GM11168 (cell line): ENCODE measurements at regions not wholly inside any gene's neighbourhood (a gene's known extent, or its start where the extent isn't known, plus 50 kb on each side); places are given as distances from the start of the nearest gene placed in this dataset.
"Not testable (repeated sequence)": the region's sequence is repeated elsewhere in the genome, so short reads cannot be mapped to it uniquely, and the experiment has no call there.

Experiments used
- in situ Hi-C: fragments of 300-500 bp; cut with MboI; formaldehyde crosslinking; loops from one replicate; pipeline ENCODE4 v1.12.0; 2022; ENCODE audit warnings: low sequenced_read_pairs; ENCODE audit not compliant: unreplicated experiment

DNA sequence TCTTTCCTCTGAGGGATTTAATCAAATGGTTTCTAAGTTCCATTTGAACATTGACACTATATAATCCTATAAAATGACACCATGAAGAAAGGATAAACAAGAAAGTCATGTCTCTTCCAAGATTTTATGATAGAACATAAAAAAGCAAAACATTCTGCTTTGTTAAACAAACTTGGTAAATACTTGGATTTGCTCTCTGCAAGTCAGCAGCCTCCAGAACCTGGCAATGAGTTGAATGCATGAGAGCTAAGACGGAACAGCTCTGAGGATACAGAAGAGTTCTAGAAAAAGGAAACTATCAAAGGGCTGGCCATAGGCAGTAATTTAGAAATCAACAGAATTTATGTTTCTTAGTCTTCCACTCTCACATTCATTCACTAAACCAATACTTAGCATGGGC is 656.0 kb upstream of the ID4 start:
- in situ Hi-C loops = no loop called here

DNA sequence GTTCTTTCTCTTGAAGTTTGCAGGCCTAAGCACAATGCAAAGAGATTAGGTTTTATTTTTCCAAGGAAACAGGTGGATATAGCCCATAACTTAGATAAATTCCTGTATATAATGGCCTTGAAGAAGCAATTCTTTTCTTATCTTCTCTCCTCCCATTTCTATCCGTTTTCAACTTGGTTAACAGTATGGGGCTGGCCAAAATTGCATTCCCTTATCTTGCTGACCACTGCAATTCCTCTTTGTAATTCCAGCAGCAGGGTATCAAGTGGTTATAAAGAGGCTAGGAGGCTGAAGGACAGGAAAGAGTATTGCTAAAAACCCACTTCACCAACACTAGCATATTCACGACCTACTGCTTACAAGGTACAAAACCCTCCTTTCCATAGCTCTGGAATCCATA is 643.5 kb upstream of the ID4 start:
- in situ Hi-C loops = no loop called here

DNA sequence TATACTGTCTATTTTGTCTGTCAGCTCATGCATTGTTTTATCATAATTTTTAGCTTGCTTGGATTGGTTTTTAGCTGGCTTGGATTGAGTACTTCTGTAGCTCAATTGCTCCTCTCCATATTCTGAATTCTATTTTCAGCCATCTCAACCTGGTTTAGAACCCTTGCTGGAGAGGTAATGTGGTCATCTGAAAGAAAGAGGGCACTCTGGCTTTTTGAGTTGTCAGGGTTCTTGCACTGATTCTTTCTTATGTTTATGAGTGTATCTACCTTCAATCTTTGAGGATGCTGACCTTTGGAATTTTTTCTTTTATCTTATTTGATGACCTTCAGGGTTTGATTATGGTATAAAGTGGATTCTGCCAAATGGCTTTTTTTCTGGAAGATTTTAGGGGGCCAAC is 632.7 kb upstream of the ID4 start:
- in situ Hi-C loops = no loop called here

DNA sequence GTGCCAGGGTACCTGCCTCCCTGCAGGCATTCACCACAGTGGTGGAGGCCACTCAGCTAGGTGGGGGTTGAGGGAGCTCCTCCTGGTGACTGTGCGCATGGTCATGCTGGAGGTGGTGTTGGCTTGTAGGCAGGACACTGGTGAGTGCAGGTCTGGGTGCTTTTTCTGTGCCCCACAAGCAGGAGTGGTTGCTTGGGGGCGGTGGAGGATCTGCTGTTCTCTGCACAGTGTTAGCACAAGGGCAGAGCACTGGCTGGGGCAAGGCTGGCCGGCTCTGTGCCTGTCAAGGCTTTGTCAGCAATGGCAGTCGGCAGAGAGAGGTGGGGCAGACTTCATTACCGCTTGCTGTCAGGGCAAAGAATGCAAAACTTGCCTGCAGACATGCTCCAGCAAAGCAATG is 632.1 kb upstream of the ID4 start:
- in situ Hi-C loops = no loop called here

DNA sequence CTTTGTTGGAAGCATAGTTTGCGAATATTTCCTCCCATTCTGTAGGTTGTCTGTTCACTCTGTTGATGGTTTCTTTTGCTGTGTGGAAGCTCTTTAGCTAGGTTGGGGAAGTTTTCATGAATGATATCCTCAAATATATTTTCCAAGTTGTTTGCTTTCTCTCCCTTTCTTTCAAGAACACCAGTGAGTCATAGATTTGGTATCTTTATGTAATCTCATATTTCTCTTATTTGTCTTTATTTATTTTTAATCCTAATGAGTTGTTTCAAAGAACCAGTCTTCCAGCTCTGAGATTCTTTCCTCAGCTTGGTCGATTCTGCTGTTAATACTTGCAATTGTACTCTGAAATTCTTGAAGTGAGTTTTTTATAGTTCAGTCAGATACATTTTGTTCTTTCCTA is 628.0 kb upstream of the ID4 start:
- in situ Hi-C loops = no loop called here

DNA sequence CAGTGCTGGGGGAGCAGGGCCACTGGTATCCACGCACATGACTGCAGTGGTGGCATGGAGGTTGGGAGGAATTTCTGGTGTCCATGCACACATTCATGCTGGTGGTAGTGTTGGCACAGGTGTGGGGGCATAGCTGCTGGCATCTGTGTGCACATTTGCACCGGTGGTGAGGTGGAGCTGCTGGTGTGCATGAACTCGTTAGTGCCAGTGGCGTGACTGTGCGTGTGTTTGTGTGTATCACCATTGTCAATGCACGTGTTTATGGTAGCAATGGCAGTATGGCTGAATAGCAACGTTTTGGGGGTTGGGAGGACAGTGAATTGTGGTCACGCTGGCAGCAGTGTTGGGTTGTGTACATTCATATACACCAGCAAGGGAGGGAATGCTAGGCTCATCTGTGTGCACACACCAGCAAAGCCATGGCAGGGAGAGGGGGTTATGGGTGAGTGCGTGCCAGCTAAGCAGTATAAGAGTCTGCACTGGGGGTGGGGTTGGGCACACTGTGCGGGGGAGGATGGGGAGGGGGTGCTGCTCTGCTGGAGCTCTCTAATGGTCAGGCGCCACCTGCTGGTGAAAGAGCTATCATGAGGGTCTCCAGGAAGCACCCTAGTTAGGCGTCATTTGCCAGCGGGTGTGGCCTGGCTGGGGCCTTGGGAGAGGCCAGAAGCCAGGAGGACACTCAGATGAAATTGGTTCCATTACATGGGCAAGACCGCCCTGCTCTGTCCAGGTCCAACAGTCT is 626.1 kb upstream of the ID4 start:
- in situ Hi-C loops = no loop called here

DNA sequence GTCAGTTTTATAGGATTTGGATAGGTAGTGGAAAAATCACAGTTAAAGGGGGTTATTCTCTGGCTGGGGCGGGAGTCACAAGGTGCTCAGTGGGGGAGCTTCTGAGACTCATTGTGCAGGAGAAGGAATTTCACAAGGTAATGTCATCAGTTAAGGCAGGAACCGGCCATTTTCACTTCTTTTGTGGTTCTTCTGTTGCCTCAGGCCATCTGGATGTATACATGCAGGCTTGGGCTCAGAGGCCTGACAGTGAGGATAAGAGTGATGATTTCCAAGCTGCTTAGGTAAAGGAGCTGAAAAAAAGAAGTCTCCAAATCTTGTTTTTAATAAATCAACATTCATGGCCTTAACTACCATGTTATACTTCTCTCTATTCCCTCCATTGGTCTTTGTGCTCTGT is 622.9 kb upstream of the ID4 start:
- in situ Hi-C loops = no loop called here

DNA sequence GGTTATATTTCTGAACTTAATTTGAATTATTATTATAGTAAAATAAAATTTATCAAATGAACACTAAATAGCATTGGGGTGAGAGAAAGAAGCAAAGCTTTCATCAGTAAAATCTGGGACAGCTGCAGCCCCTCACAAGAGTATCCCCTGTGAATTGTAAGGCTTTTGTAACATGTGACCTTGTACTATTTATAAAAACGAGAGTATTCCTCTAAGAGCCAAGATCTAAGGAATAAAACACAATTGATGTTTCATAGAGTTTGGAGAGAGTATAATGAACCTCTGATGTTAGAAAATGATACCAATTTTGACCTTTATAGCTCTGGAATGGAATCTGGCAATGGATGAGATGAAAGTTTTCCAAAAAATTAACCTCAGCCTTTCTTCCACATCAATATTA is 617.2 kb upstream of the ID4 start:
- in situ Hi-C loops = no loop called here

DNA sequence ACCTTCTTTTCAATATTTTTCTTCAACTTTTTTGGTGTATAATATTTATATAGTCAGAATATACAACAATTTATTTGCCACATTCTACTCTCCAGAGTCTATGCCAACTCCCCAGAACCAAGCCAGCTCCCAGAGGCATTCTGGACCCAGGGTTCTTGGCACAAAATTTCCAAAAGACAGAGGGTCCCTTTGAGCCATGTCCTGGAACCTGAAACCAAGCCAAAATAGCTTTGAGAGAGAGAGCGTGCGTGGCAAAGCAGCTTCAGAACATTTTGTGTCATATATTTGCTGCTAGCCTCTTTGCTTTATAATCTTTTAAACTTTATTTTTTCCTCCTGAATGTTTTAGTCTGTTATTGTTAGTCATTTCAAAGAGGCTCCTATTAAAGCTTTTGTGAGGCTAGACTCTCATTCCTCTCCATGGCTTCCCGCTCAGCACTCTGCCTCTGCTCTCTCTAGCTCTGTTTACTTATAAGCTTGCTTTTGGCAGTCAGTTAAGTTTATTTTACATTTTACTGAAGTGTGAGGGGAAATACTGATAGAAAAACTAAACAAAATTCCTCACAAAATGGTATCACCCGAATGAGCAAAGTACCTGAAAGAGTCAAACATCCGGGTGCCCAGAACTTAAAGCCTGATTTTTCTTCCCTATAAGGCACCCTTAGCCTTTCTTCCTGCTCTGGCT is 605.1 kb upstream of the ID4 start:
- in situ Hi-C loops = no loop called here

DNA sequence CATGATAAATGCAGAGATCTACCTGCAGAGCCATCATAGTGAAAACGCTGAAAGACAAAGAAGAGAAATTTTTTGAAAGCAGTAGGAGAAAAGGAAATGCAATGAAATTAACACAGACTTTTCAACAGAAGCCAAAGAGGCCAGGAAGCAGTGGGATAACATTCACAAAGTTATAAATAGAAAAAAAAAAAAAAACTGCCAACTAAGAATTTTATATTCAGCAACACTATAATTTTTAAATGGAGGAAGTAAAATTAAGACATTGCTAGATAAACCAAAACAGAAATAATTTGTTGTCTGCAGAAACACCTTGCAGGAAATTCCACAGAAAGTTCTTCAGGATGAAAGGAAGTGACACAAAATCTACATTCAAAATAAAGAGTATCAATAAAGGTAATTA is 591.5 kb upstream of the ID4 start:
- in situ Hi-C loops = no loop called here

DNA sequence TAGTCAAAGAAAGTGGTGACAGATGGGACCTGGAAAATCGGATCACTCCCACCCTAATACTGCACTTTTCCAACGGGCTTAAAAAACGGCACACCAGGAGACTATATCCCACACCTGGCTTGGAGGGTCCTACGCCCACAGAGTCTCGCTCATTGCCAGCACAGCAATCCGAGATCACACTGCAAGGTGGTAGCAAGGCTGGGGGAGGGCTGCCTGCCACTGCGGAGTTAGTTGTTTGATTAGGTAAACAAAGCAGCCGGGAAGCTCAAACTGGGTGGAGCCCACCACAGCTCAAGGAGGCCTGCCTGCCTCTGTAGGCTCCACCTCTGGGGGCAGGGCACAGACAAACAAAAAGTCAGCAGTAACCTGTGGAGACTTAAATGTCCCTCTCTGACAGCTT is 590.0 kb upstream of the ID4 start:
- in situ Hi-C loops = not testable (repeated sequence)

DNA sequence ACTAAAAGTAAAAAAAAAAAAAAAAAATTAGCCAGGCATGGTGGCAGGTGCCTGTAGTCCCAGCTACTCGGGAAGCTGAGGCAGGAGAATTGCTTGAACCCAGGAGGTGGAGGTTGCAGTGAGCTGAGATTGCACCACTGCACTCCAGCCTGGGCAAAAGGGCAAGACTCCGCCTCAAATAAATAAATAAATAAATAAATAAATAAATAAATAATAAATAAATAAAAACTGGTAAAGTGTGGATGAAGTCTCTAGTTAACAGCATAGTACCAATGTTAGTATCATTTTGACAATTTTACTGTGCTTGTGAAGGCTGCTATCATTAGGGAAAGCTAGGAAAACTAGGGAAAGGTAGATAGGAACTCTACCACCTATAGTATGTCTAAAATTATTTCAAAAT is 581.0 kb upstream of the ID4 start:
- in situ Hi-C loops = not testable (repeated sequence)

DNA sequence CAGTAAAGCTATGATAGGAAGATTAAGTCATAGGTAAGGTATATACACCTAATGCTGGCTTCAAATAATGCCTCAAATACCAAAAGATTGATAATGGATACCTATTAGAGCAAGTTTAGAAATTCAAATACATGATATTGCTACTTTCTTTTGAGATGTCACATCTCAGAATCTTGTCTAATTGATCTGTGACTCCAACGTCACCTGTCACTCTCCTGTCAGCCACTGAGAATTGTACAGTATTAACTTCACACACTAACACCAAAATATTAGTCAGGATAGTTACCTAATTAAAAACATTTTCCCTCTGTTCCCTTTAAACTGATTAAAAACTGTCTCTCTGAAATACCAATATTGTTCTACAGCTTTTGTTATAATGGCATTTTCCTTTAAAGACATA is 575.5 kb upstream of the ID4 start:
- in situ Hi-C loops = no loop called here

DNA sequence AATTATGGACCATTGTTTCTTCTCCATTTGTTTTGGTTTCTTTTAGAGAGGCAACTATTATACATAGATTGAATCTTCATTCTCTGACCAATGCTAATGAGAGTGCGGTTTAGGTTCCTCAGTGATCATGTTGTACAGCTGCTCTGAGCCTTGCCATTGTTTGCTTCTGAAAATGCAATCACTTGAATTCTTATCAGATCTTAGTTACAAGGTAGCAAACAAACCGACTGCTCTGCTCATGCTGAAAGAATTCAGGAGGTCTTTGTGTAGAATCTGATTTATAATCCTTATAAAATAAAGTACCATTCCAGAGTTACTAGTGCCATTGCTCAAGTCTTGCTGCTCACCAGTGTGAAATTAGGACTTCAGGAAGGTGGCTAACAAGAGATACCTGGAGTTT is 569.1 kb upstream of the ID4 start:
- in situ Hi-C loops = no loop called here

DNA sequence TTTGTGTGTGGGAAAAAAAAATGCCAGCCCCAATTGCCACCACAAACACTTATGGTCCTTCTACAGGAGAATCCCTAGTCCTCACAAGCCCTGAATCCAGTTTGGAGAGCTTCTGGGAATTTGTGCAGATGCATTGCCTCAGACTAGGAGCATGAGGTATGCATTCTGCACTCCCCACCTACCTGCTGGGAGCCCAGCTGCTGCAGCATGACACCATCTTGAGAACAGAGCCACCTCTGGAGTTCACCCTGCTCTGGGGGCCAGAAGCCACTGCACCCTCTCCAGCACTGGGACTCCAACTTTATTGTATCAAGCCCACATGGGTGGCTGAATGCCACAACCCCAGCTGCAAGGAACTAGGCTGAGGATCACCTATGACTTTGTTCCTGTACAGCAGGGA is 568.5 kb upstream of the ID4 start:
- in situ Hi-C loops = no loop called here

DNA sequence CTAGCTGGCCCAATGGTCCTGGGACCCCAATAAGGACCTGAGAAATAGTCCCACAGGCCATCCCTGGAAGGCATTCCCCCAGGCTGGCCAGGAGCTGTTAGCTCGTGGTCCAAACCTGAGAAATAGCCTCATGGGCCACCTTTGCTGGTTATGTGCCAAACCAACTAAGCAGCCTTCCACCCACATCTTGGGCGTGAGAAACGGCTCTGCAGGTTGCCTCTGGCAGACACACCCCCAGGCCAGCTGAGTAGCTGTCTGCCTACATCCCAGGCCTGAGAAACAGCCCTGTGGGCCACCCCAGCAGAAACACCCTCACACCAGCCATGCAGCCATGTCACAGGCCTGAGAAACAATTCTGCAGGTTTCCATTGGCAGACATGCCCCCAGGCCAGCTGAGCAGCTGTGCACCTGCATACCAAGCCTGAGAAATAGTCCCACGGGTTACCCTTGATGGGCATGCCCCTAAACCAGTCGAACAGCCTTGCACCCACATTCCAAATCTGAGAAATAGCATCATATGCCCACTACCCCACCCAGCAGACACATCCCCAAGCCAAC is 567.8 kb upstream of the ID4 start:
- in situ Hi-C loops = no loop called here

DNA sequence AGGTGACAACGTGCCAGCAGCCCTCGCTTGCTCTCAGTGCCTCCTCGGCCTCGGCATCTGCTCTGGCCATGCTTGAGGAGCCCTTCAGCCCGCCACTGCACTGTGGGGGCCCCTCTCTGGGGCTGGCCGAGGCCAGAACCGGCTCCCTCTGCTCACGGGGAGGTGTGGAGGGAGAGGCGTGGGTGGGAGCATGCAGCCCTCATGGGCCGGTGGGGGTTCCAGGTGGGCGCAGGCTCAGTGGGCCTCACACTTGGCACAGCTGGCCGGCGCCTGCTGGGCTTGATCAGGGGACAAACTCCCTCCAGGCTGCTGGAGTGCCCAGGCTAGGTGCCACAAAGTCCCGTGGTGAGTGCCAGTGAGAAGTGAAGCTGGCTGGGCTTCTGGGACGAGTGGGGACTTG is 566.6 kb upstream of the ID4 start:
- in situ Hi-C loops = no loop called here

DNA sequence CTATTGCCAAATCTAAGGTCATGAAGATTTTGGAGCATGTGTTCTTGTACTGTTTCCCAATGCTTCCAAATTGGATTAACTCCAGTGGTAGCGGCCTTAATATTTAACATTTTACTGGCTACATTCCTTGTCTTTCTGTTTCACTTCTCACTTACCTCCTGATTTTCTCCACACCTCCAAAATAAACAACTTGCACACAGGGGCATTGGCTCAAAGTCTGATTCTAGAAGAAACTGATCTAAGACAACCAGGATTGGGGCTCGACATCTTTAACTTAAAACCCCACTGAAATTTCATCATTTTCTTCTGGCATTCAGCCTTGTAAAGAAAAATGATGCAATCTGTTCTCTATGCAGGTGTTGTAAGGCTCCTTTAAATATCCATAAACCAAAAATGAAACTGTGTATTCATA is 557.9 kb upstream of the ID4 start:
- in situ Hi-C loops = no loop called here

DNA sequence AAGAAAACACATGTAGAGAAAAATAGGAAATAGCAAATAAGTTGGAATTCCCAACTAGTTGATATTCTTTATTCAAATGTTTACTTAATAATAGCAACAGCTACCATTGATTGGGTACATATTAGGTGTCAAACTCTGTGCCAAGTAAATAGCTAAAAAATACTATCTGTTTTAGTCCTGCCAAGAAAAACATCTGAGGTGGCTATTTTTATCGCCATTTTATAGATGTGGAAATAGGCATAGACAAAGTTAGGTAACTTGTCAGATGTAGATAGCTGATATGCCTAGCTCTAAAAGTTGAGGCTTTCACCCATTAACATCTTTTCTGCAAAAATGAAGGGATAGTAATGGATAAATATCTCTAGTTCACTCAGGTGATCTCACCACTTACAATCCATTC is 549.2 kb upstream of the ID4 start:
- in situ Hi-C loops = no loop called here

DNA sequence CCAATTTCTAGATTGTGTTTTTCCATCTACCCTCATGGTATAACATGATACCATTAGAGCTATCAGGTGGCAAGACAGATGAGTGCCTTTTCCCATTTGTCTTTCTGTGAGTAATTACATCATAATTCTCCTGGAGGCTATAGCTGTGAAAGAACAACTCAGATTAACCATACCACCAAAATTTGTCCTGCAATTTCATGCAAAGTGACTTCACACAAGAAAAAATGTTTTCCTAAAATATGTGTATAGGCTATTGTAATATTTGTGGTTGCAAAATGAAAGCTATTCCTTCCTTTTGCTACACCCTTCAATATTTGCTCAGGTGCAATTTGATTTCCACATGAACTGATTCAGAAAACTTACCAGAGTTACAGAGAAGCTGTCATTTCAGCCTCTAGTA is 547.7 kb upstream of the ID4 start:
- in situ Hi-C loops = no loop called here

DNA sequence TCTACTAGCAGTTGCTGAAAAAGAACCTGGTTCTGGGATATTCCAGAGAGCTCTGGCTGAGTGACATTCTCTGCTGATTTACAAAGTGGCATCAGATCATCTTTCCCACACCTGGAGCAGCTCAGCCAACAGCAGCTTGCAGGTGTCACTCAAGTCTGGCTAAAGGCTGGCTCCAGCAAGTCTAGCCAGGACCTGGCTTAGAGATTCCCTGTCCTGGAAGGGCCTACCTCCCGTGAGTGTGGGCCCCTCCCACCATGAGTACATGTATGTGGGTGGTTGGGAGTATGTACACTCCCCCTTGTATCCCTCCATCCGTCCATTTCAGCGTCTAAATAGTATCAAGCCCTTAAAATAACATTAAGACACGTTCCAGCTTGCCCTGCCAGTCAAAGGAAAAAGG is 539.3 kb upstream of the ID4 start:
- in situ Hi-C loops = no loop called here

DNA sequence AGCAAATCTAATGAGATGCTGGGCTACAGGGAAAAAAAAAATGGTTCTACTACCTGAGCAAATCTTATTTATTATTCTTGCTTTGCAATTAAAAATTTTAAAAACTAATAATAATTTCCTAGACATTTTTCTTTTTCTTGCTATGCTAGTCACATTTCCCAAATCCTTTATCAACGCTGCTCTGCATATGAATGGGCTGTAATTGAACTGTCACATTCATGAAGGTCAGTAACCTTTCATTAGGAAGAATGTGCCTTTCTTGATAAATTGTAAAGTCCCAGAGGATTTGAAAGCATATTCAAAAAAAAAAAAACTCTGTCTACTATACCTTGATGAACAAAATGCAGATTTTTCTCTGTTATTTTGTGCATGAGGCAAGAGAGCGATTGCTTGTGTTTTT is 538.7 kb upstream of the ID4 start:
- in situ Hi-C loops = no loop called here
